GM12873 (cell line): ENCODE measurements at regions not wholly inside any gene's neighbourhood (a gene's known extent, or its start where the extent isn't known, plus 50 kb on each side); places are given as distances from the start of the nearest gene placed in this dataset.

Source experiments
- TF ChIP-seq, protein P1 (sequence below): IDR thresholded peaks from 2 replicates; pipeline ENCODE4 v1.5.1; 2012; ENCODE audit warnings: low read depth, mild to moderate bottlenecking, moderate library complexity, low read length, control low read depth; ENCODE audit not compliant: insufficient read depth; ENCODE audit errors: missing control alignments

- TF ChIP-seq, protein P1, sequence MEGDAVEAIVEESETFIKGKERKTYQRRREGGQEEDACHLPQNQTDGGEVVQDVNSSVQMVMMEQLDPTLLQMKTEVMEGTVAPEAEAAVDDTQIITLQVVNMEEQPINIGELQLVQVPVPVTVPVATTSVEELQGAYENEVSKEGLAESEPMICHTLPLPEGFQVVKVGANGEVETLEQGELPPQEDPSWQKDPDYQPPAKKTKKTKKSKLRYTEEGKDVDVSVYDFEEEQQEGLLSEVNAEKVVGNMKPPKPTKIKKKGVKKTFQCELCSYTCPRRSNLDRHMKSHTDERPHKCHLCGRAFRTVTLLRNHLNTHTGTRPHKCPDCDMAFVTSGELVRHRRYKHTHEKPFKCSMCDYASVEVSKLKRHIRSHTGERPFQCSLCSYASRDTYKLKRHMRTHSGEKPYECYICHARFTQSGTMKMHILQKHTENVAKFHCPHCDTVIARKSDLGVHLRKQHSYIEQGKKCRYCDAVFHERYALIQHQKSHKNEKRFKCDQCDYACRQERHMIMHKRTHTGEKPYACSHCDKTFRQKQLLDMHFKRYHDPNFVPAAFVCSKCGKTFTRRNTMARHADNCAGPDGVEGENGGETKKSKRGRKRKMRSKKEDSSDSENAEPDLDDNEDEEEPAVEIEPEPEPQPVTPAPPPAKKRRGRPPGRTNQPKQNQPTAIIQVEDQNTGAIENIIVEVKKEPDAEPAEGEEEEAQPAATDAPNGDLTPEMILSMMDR = no peak
Observed at GRCh38 chr3:83948771-83949170, 1010.0 kb upstream of the CADM2 start.

DNA sequence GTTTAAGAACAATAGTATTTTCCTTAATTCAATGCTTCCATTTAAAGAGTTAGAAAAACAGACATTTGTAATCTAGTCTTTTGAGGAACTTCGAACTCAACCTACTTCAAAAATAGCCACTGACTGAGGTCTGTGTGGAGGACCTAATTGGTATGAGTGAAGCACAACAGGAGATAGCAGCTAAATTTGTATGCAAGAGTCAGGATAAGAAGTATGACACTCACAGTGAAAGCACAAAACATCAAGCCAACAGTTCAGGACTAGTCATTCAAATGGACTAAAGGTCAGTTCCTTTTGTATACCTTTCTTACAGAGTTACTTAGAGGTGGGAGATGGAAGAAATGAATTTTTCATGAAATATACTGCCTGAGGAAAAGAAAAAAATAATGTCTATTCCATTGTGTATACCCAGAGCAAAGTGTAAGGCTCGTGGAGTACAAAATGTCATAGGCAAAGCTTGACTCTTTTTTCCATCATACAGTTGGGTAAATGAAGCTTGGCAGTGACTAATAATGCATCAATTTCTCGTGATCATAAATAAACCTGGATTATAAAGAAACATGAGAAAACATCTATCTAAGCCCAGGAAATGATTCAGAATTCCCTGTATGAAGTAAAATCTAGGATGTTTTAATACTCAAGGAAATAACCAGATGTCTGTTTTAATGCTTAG, 1005.2 kb upstream of the CADM2 start:
- TF ChIP-seq, protein P1 = no peak

DNA sequence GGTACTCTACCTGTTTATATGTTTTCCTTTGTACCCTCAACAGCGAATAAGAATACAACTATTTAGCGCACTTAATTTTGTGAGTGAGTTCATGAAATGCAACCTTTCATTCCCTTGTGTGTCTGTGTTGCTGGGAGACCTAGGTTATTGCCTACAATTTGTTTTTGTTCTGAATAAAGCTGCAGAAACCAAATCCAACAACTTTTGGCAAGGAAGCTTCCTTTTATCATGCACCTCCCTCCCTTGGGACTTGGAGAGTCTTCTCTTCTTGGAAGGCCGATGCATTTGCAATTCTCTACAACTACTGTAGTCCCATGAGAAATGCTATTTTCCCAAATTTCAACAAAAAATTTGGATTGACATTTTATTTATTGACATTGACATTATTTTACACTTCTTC, 1002.4 kb upstream of the CADM2 start:
- TF ChIP-seq, protein P1 = no peak

GRCh38 chr3:83968356-83968755, 990.4 kb upstream of the CADM2 start:
- TF ChIP-seq, protein P1 = no peak

DNA sequence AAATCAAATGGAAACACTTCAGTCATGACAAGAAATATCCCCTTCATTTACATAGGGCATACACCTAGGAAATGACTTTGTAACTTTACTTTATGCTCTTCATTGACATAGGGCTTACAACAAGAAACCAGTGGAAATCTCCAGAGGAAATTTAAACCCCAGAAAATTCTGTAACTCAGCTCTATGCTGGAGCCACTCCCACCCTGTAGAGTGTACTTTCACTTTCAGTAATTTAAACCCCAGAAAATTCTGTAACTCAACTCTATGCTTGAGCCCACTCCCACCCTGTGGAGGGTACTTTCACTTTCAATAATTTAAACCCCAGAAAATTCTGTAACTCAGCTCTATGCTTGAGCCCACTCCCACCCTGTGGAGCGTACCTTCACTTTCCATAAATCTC, 987.1 kb upstream of the CADM2 start:
- TF ChIP-seq, protein P1 = no peak

DNA sequence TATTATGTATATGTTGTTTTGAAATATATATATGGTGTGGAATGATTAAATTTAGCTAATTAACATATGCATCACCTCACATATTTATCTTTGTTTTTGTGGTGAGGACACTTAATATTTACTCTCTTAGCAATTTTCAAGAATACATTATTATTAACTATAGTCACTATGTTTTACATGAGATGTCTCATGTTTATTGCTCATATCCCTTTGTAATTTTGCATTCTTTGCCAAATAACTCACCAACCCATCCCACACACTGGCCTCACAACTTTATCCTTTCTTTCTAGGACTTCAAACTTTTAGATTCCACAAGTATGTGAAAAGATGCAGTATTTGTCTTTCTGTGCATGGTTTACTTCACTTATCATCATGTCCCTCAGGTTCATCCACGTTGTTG, 950.2 kb upstream of the CADM2 start:
- TF ChIP-seq, protein P1 = no peak

DNA sequence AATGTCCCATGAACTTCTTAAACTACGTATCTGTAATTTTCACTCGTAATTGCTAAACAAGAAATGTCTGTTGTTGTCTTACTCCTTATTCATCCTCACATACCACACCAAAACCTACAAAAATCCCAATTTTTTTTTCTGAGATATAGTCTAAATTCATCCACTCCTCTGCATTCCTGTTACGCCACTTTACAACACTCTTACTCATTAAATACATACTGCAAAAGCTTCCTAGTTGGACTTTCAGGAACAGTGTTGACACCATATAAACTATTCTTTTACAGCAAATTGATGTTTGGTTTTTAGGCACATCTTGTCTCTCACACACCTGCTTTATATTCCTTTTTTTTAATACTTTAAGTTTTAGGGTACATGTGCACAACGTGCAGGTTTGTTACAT, 934.9 kb upstream of the CADM2 start:
- TF ChIP-seq, protein P1 = no peak

DNA sequence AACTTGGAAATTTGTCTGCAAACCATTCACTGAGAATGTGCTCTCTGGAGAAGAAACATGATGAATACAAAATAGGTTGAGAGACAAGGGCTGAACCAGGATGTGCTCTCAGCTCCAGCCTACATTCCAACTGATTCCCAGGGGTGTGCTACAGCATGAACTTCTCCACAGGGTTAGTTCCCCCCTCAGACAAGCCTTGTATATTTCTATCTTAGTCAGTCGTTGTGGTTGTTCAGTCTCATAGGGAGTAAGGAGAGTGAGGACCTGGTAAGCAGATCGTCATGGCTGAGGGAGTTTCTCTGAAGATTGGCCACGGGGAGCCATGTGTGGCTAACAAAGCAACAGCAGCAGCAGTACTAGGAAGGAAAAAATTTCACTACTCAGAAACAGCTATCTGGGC, 919.7 kb upstream of the CADM2 start:
- TF ChIP-seq, protein P1 = no peak
